ENCODE measurements at regions not wholly inside any gene's neighbourhood (a gene's known extent, or its start where the extent isn't known, plus 50 kb on each side); places are given as distances from the start of the nearest gene placed in this dataset.

DNA sequence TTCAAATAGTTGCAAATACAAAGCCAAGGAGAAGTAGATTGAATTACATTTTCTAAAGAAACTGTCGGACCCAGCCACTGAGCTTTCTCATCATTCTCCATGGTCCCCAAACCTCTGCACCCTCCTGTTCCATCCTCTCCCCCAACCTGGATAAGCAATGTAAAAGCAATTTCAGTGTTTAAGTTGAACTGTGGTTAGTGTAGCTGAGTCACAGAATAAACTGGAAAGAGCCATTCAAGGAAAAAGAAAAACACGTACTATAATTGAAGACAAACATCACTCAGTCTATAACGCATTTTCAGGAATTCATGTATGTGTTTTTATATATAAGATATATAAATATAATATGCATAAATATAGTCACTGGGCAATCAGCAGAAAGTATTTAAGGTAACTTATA is 54.1 kb upstream of the TMEM161B start:
- no peak for TF ChIP-seq POLR2A (IDR thresholded peaks at IDR 0.05)
- TF ChIP-seq, protein P1, sequence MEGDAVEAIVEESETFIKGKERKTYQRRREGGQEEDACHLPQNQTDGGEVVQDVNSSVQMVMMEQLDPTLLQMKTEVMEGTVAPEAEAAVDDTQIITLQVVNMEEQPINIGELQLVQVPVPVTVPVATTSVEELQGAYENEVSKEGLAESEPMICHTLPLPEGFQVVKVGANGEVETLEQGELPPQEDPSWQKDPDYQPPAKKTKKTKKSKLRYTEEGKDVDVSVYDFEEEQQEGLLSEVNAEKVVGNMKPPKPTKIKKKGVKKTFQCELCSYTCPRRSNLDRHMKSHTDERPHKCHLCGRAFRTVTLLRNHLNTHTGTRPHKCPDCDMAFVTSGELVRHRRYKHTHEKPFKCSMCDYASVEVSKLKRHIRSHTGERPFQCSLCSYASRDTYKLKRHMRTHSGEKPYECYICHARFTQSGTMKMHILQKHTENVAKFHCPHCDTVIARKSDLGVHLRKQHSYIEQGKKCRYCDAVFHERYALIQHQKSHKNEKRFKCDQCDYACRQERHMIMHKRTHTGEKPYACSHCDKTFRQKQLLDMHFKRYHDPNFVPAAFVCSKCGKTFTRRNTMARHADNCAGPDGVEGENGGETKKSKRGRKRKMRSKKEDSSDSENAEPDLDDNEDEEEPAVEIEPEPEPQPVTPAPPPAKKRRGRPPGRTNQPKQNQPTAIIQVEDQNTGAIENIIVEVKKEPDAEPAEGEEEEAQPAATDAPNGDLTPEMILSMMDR (IDR thresholded peaks at IDR 0.05), result no peak
